ENCODE measurements at regions not wholly inside any gene's neighbourhood (a gene's known extent, or its start where the extent isn't known, plus 50 kb on each side); places are given as distances from the start of the nearest gene placed in this dataset.

DNA sequence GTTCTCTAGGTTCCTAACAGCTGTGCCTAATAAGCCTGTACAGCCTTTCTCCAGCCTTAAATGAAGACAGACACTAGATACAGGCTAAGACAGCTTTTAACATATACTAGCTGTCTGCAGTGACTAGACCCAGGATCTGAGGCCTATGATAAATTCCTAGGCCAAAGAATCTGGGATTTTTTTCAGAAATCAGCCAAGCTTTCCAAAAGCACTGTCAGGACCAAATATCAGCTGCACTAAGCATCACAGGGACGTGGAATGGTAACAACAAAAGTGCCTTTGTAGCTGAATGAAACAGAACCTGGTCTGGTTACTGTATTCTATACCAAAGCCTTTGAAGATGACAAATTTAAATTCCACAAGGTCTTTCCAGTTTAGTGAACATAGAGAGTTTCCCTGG is 77.9 kb upstream of the DOCK9 start:
- DNase-seq = no peak

DNA sequence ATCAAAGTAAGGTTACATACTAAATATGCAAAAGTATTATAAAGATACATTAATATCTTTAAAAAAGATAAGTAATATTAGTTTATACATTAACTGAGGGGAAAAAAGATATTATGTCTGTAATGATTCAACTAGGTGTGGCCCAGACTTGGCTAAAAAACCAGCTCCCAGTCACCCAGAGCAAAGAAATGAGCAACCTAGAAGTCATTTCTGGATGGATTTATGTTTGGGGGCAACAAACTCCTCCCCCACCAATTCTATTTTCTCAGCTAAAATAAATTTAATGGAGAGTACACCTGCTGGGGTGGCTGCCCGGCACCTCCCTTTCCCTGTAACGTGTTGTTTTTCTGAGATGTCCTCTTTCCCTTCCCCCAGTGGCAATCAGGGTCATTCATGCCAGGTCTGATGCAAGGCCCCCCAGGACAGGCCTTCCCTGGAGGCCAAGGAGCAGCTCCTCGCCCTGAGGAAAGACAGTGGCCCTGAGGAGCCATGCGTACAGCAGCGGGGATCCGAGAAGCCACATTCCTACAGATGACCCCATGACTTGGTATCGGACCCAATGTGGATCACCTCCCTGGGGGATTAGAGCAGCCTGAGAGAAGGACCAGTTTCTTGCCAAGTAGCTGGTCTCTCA is 78.6 kb upstream of the DOCK9 start:
- no peak for DNase-seq

GRCh38 chr13:99057310-99057975 is 79.6 kb upstream of the DOCK9 start:
- DNase-seq = no peak

- no peak for DNase-seq
Measured at GRCh38 chr13:99058527-99059495, 80.9 kb upstream of the DOCK9 start.

GRCh38 chr13:99059498-99060075 is 81.7 kb upstream of the DOCK9 start:
- no peak for DNase-seq

- DNase-seq = no peak
Measured at GRCh38 chr13:99061411-99061810, 83.5 kb upstream of the DOCK9 start.

GRCh38 chr13:99062593-99062992 is 84.7 kb upstream of the DOCK9 start:
- no peak for DNase-seq

DNA sequence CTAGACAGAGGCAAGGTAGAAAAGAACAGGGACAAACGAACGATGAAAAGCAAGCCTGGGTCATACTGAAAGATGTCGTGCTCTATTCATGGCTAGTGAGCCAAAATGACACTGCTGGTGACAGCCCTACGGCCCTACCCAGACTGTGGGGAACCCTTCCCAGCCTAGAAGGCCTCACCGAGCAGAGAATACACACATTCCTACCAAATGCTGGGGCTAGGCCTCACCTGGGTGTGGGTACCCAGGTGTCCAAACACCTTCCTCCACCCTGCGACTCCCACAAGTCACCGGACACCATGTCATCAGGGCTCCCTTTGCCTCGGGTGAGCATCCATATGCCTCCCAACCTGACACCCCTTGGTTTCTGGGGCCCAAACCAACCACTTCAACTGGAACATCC is 85.3 kb upstream of the DOCK9 start:
- no peak for DNase-seq

DNA sequence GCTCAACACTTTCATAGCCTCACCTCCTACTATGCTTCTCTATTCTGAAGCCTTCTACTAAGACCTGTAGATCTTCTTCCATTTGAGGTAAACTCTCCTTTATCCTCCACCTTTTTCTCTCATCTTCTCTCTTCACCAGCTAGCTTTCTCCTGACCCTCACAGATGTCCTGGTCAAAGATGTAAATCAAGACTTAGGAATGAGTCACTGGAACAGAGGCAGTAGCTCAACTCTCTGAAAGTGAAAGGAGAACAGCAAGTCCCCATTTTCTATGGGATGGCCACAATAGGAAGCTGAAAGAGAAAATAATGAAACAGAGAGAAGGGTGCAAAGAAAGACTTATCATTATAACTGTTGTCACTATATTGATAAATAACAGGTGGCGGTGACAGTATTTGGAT is 86.1 kb upstream of the DOCK9 start:
- DNase-seq = no peak

DNA sequence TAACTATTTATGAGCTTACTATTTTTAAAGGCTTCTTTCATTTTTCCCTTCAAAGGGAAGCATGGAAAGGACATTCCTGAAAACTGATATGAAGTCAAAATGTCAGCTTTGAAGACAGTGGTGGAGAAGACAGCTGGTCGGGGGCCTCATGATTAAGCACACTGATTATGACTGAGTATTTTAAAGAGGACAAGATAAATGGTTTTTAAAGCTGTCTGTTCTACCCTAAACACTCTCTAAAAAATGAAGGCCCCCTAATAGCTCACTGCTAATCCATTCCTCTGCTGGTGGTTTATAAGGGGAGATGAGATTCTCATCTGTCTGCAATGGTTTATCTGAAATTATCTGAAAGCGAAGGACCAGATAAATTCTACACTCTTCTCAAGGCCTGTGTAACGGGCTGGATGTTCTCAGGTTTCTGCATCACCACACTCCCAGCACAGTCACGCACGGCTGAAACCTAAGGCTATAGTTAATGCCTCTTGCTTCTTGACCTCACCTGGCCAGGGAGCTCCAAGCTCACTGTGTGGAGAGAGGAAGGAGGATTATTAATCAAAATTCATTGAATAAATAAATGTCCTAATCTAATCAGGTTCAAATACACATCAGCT is 86.9 kb upstream of the DOCK9 start:
- no peak for DNase-seq

GRCh38 chr13:99065235-99066015 is 87.6 kb upstream of the DOCK9 start:
- no peak for DNase-seq

DNA sequence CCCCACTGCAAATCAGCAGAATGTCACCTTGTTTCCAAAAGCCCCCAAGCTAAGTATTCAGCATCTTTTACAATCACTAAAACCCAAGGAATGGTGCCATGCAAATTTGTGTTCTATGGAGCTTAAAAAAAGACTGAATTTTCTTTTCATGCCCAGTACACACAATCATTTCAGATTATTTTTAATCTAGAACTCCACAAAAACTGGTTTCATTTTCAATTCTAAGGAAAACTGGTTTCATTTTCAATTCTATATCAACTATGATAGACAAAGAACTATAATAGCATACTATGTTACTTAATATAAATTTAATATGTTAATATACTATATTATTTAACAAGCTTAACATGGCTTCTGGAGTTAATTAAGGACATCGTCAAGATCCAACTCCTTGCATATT is 88.4 kb upstream of the DOCK9 start:
- DNase-seq = no peak

- no peak for DNase-seq
Measured at GRCh38 chr13:99067159-99067985, 89.5 kb upstream of the DOCK9 start.

DNA sequence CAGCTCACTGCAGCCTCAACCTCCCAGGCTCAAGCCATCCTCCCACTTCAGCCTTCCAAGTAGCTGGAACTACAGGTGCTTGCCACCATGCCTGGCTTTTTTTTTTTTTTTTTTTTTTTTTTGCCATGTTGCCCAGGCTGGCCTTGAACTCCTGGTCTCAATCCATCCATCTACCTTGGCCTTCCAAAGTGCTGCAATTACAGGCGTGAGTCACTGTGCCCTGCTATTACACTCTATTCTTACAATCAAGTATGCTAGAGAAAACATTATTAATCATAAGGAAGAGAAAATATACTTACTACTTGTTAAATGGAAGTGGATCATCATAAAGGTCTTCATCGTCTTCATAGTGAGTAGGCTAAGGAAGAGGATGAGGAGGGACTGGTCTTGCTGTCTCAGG is 93.3 kb upstream of the DOCK9 start:
- DNase-seq = no peak

- no peak for DNase-seq
Measured at GRCh38 chr13:99071666-99072065, 93.8 kb upstream of the DOCK9 start.

- DNase-seq = no peak
Measured at GRCh38 chr13:99072356-99072755, 94.5 kb upstream of the DOCK9 start.

- DNase-seq = no peak
Measured at GRCh38 chr13:99072941-99073340, 95.1 kb upstream of the DOCK9 start.

- DNase-seq = no peak
Measured at GRCh38 chr13:99074693-99075092, 96.8 kb upstream of the DOCK9 start.

- peak in 1 of 2 donors; percentile 15 for DNase-seq
Measured at GRCh38 chr13:99075268-99076191, 97.7 kb upstream of the DOCK9 start.
